ENCODE measurements at regions not wholly inside any gene's neighbourhood (a gene's known extent, or its start where the extent isn't known, plus 50 kb on each side); places are given as distances from the start of the nearest gene placed in this dataset.

DNA sequence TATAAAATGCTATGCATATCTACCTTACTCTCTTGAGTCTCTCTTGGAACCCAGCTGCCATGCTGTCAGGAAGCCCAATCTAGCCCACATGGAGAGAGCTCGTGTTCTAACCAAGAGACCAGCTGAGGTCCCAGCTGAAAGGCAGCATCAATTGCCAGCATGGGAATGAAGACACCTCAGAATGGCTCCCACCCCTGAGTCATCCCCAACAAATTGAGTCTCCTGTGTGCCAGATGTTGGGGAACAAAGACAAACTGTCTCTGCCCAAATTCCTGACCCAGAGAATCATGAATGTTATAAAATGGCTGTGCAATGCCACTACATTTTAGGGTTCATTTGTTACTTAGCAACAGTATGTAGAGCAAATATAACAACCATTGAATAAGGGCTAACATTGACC lies 105.2 kb upstream of the STX18 start:
- TF ChIP-seq CTCF (IDR thresholded peaks at IDR 0.05): no peak
- no peak for TF ChIP-seq POLR2A (IDR thresholded peaks at IDR 0.05)

Measured in esophagus squamous epithelium (tissue), 4 donors.